Hematopoietic multipotent progenitor cell (in vitro differentiated cells): ENCODE measurements at regions not wholly inside any gene's neighbourhood (a gene's known extent, or its start where the extent isn't known, plus 50 kb on each side); places are given as distances from the start of the nearest gene placed in this dataset.
A peak's percentile ranks its signal among the peaks of the same experiment; 100 is the strongest.
"Not testable (repeated sequence)": the region's sequence is repeated elsewhere in the genome, so short reads cannot be mapped to it uniquely, and the experiment has no call there.

ENCODE experiments used
- DNase-seq, 3 donors: peaks; one replicate each; pipeline ENCODE4 v3.0.0-alpha.2; 2011 to 2015; ENCODE audit warnings: low read depth in 2 of 3, low spot score in 2 of 3

DNA sequence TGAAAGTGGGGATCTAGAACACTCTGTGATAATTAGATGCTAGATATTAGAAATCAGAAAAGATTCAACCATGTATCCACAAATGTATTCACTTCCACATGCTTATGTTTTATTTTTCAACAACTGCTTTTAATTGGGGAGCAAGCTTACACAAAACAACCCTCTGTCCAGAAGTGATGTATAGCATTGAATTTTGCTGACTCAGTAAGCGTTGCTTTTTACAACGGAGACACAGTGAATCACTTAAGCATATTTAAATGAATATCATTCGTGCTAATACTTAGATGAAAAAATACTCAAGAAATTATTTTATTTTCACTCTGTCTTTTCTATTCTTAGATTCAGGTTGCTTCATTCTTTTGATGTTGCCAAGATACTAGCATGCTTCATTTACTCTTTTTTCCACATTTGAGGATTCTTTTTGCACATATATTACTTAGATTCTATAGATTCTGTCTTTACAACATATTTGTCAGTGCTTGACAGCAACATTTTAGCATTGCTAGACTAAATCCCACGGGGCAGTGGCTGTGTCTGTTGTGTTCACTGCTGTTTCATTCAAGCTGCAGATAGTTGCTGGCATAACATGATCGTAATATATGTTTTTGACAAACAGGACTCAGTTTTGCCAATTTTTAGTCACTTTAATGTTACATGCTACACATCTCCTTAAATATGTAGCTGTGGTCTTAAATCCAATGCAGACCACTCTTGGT is 1714.4 kb upstream of the SEL1L start:
- no peak for DNase-seq

DNA sequence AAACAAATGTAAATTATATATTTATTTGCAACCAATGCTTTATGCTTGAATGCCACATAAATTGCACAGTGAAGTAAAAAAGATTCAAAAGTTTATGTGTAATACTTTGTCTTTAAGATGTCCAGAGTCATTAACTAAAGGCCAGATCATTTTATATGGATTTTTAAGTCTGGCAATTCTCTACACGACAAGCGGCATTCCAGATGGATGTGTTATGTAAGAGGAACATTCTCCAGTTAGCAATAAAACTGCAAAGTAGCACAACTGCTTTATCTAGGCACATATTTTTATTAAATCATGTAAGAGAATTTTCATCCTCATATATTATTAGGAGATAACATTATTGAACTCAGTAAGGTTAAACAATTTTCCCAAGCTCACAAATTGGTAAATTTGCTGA is 1717.7 kb upstream of the SEL1L start:
- DNase-seq = no peak

DNA sequence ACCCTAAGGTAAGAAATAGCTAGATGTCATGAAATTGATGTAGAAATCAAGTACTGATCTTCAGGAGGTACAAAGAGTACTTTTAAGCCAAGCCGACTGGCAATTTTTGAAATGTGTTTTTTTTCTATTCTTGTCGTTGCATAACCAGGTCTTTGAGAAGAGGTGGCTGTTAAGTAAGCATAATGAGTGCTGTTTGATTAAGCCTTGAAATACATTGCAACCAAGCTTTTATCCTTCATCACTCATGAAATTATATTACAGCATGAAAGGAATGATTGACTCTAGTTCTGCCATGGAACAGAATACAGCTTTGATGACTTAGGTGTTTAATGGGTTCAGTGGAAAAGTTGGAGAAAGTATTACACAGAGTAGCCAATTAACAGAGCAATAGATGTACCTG is 1720.2 kb upstream of the SEL1L start:
- no peak for DNase-seq

DNA sequence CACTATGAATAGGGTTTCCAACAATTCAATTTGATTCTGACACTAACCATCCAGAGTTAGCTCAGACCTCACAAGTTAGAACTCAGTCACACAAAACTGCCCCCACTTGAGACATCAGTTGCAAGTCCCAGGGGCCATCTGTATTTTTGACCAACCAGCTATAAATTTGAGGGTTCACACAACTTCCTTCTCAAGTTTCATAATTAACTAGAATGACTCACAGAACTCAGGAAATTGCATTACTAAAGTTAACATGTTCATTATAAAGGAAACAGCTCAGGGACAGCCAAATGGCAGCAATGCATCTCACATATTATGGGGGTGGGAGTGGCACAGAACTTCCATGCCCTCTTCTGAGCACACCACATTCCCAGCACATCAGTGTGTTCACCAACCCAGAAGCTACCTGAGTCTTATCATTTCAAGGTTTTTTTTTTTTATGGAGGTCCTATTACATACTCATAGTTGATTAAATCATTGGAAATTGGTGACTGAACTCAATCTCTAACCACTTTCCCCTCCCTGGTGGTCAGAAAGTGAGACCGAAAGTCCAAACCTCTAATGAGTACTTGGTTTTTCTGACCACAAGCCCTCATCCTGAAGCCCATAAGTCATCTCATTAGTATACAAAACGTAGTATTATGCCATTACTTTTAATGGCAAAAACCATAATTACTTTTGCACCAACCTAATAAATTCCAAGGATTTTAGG is 1721.5 kb upstream of the SEL1L start:
- DNase-seq = no peak

DNA sequence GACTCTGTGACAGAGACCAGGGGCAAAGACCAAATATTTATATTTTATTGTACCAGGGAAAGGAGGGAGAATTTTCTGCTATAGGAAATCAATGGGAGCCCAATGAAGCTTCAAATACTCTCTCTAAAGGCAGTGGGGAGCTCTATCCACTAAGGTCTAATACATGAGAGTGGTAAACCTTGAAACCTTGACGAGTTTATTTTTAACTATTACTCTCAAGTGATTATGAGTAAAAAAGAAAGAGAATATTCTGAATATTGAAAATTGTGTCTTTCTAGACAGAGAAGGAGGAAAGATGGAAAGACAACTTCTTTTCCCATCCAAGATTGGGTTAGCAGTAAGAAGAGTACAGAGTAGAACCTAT is 1722.1 kb upstream of the SEL1L start:
- DNase-seq = no peak

DNA sequence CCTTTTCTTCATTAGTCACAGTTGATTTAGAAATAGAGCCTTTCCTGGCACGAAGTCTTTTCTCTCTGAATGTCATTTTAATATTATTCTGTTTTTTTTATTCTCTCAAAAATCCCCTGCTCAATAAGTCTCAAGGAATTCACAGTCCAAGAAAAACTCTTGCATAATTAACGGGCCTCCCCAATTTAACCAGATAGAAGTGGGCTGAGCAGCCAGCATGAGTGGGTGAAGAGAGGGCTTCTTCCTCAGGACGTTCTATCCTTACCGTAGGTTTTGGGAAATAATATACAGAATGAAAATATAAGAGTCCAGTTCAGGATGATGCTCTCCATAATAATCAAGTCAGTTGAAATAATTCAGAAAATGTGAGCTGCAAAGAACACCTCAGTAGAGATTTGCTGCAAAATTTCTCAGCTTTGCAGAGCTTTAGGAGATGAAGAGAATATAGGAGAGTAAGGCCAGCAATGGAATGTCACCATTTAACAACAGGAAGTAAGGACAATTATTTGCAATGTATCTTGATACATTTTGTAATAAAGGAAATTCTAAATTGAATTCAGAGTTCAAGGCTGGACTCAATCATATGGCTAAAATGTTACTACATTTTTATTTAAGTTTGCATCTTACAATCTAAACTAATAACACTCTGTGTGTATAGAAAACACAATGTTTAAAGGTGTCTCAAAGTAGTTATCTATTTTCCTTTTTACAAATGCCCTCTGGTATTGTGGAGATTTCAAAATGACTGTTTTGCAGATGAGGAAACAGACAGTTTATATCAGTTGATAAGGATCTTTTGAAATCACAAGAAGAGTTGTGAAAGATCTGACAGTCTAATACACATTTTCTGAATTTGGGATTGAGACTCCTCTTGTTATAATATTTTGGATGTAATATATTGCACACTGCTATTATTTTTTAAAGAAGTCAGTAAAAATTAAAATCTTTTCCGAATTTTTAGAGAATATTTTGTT is 1724.1 kb upstream of the SEL1L start:
- no peak for DNase-seq

DNA sequence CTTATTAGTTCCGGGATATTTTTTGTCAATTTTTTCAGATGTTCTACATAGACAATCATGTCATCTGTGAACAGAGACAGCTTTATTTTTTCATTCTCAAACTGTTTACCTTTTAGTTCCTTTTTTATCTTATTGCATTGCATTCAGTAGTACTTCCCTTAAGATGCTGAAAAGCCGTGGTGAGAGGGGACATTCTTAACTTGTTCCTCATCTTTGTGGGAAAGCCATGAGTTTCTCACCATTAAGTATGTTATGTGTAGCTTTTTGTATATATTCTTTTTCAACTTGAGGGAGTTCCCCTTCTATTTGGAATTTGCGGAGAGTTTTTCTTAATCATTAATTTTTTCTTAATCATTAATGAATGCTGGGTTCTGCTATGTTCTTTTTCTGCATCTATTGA is 1727.1 kb upstream of the SEL1L start:
- DNase-seq = no peak

DNA sequence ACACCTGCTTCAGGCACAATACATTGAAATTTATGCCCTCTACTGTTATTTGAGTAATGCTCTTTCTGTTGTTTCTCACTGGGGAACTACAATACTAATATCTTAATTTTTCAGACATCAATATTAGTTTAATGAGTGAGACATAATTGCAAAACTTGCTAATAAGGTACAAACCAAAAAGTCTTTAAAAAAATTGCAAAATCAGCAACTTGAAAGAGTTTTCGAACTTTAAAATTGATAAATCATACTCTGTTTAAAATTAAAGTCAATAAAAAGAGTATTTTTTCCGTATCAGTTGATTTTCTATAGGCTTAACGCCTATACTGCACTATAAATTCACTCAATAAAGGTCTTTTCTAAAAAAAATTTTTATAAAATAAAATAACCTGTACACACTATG is 1735.9 kb upstream of the SEL1L start:
- DNase-seq = no peak

DNA sequence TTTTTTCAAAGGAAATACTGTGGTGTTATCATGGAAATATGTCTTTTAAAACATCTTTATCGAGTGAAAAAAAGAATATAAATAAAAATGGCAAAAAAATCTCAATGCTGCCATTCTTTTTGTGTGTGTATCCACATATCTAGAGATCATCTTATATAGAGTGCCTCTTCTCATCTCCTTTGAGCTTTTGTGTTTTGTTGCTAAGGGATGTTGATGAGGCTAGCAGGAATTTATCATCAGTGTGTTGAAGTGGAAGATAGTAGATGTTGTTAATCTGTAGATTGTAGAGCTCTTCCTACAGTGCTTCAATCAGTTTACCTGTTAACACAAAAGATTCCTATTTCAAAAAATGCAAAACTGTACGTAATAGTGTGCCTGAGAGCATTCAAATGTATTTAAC is 1738.0 kb upstream of the SEL1L start:
- DNase-seq = no peak

DNA sequence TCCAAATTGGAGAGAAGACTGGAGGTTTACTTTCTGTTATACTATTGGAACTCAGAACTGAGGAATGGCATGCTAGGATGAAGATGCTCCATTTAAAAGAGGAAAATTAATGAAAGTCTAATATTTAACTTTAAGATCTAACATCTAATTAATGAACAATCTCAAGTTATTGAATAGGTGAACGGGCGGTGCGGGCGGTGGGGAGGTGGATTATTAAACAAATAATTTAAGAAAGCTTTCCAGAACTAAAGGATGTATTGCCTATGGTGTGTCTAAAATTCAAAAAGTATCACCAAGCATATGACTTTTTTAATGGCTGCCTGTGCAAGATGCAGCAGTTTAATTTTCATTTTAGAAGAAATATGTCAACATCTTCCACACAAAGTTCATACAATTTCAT is 1747.1 kb upstream of the SEL1L start:
- DNase-seq = no peak

DNA sequence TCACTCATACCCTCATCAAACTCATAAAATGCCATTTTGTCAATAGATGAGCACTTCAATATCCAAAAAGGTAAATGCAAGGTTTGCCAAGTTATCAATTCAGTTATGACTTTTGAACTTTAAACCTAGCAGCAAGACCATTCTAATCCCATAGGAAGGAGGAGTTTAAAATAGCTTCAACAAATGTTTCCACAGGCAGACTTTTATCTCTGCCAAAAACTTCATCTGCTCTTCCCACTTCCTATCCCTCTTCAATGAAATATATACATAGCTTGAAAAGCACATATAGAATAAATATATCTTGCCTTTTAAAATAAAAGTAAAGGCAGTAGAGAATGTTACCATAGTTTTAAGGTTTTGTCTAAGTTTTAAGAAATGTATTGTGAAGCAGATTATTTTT is 1749.1 kb upstream of the SEL1L start:
- DNase-seq = no peak

DNA sequence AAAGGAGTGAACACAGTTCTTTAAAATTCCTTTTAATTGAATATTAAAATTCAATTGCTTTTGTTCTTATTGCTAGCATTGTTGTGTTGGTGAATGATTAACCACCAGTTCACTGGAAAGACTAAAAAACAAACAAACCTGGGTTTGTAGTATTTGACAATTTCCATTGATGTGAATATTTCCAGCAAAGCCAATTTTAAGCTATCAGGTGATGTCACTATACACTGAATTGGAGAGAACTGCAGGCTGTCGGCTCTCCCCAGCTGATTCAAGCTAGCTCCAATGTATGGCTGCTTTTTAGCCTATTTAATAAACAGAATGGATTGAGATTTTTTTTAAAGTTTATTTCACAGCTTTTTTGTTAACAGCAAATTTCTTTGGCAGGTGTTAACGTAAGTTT is 1753.6 kb upstream of the SEL1L start:
- no peak for DNase-seq

DNA sequence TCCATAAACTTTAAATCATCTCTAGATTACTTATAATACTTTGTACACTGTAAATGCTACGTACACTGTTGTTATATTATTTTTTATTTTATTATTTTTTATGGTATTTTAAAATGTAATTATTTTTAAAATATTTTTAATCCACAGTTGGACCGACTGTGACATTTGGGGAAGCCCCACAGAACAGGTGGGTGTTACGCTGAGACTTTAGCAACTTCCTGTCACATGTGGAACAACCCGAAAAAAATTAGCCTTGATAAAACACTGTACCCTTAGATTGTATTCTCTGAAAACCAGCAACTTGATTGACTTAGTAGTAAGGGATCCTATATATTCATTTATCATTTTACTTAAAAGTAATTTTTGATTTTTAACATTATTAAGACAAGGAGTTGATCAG is 1755.7 kb upstream of the SEL1L start:
- peak in 2 of 3 donors; percentile 4 to 6 for DNase-seq

DNA sequence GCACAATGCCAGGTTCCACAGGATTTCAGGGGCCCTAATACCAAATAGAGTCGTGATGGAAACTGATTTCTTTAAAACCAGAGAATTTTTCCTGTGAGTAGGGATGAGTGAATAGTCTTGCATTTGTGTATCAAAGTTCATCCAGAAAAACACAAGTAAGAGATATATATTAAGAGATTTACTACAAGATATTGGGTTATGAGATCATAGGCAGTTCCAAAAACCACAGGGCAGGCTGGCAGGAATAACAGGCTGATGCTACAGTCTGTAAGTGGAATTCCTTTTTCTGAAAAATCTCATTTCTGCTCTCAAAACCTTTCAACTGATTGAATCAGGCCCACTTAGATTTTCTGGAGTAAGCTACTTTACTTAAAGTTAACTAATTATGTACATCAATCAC is 1756.2 kb upstream of the SEL1L start:
- no peak for DNase-seq

DNA sequence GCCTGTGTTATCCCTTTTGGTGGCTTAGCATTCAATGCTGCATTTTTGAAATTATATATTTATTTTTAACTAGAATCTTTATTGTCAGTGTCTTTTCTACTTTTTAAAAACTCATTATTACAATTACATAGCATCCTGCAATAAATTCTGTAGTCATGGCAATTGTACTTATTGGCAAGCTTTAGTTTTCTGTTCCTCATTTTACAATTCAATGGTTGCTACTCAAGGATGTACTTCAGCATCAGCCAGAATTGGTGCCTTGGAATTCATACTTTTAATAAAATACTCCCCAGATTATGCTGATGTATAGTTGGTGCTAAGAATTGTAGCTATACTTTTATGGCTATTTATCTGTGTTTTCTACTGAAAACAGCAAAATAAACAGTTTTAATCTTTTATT is 1756.8 kb upstream of the SEL1L start:
- DNase-seq = no peak

DNA sequence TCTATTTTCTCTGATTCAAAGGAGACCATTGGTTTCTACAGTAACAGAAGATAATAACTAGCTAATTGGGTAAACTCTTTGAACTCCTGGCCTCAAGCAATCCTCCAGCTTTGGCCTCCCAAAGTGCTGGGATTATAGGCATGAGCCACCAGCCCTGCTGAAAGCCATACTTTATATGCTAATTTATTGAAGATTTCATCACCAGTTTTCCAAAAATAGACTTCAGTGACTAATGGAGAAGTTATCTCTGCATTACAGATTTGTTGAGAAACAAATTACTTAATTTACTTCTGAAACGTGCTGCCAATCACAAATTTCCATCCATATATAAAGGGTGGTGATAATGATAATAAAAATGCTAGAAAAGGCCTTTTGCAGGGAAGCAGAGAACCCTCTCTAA is 1758.1 kb upstream of the SEL1L start:
- no peak for DNase-seq

DNA sequence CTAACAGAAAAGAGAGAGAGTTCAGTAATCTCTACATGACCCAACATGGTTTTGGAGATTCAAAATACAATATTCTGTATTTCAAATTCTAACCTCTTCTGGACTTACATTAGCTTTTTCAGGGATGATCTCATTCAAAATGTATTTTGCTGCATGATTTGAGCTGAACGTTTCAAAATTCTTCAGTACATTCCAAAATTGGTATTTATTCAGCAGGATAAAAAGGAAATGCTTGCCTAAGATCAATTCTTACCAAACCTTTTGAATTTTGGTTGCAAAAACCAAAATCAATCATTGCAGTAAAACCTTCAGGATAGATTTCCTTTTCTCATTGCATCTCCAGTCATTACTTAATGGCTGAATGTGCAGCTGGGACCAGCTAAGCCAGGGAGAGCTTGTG is 1761.3 kb upstream of the SEL1L start:
- no peak for DNase-seq

DNA sequence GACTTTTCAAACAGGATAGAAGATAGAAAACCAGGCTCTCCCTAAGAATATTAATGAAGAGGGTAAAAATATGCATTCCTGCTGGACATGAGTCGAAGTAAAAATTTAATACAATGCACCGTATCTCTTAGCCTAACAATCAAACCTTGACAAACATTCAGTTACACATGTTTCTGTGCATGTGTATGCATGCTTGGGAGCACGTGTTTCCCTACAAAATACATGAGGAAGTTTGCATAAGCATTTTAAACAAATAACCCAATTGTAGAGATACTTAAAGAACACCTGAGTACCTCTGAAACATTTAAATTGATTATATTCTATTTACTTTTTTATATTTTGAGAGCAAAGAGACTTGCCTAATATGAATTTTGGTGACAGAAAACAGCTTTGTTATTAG is 1763.7 kb upstream of the SEL1L start:
- DNase-seq = no peak

DNA sequence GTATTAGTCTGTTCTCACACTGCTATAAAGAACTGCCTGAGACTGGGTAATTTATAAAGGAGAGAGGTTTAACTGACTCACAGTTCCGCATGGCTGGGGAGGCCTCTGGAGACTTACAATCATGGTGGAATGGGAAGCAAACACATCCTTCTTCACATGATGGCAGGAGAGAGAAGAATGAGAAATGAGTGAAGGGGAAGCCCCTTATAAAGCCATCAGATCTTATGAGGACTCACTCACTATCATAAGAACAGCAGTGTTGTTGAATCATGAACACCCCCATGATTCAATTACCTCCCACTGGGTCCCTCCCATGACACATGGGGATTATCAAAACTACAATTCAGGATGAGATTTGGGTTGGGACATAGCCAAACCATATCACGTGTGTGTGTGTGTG is 1764.4 kb upstream of the SEL1L start:
- not testable (repeated sequence) for DNase-seq

DNA sequence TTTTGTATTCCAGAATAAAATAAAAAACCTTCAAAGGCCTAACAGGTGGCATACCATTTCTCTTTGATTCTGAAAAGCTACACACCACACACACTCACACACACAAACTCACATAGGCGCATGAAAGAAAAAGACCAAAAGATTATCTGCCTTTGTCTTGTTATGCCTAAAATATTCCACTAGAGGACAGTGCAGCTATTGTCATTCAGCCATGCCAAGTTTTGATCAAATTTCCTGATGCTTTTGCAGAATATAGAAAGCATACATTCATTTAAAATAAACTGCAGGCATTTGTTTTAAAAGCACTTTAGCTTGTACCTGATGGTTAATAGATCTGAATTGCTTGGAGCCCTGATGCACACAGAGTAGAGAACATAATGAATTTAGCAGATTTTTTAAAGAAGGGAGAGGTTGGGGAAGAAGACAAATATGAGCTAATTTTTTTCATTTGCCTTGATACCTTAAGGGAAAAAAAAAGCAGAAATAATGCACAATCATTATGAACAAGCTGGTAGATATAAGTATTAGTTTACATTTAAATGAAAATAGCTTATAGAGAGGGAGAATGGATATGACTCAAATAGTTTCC is 1766.9 kb upstream of the SEL1L start:
- peak in 2 of 3 donors; percentile 9 to 53 for DNase-seq

DNA sequence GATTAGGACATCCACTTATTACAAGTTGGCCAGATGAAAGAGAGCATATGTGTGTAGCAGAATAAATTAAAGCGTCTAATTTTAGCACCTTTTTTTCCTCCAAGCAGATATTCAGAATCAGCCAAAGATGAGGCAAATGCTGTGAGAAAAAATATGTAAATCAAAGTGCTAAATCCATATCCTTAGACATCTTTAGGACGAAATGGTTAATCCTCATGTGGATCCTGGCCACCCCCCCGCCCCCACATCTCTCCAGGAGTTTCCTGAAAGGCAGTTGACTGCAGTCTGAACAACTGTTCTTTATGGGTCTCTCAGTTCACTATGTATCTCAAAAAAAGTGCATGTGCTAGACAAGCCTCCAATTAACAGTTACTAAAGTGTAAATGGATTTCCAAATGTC is 1768.1 kb upstream of the SEL1L start:
- DNase-seq = no peak
